ENCODE measurements at regions not wholly inside any gene's neighbourhood (a gene's known extent, or its start where the extent isn't known, plus 50 kb on each side); places are given as distances from the start of the nearest gene placed in this dataset.
A peak's percentile ranks its signal among the peaks of the same experiment; 100 is the strongest.

GRCh38 chr22:19597399-19597735 is 73.2 kb upstream of the CLDN5 start:
- Histone ChIP-seq H3K4me3 (replicated peaks in 1 of 3; ENCODE audit: insufficient read depth in 1 of 3, low read depth in 1 of 3, low read length in 3 of 3) (no peak overlapping the region), H3K27me3 (ENCODE audit: control insufficient read depth in 2 of 2, insufficient read depth in 2 of 2, low read length in 2 of 2) (no peaks in the 10 kb centered on the region), H3K36me3 (ENCODE audit: control insufficient read depth in 2 of 2, extremely low read depth in 1 of 2, insufficient read depth in 2 of 2, low read length in 2 of 2) (no peaks in the 10 kb centered on the region), H2AFZ (ENCODE audit: low read depth, low read length) (peak overlapping the region; percentile 39), H3K79me2 (ENCODE audit: control insufficient read depth, insufficient read depth, low read length) (no peaks in the 10 kb centered on the region), H3K4me2 (ENCODE audit: insufficient read depth, low read length) (no peak overlapping the region), H3K9me3 (replicated peaks; ENCODE audit: control insufficient read depth, insufficient read depth, low read length) (no peaks in the 10 kb centered on the region), H3K9ac (replicated peaks; ENCODE audit: extremely low read depth, insufficient read depth, low read length) (no peak overlapping the region), H3K4me1 (ENCODE audit: control insufficient read depth, extremely low read depth, insufficient read depth, low read length) (peaks cover 10% of the 10 kb centered on the region), H4K20me1 (replicated peaks; ENCODE audit: control insufficient read depth, extremely low read depth, insufficient read depth, low read length) (no peaks in the 10 kb centered on the region), H3K9me1 (replicated peaks; ENCODE audit: control insufficient read depth, extremely low read depth, insufficient read depth, low read length) (no peaks in the 10 kb centered on the region), H3K27ac (ENCODE audit: insufficient read depth, low read depth, low read length) (no peak overlapping the region)
- no TSS peak for BruUV-seq (replicated peaks)
- dilution Hi-C loops (cut with MboI; ENCODE audit: extremely low pct_ligation_motif_present, low sequenced_read_pairs) (no loop called here), intact Hi-C loops (cut with micrococcal nuclease) (no loop called here)
- ChIA-PET POLR2A (no interaction called here), CTCF (no interaction called here)
- TF ChIP-seq MAX (IDR thresholded peaks at IDR 0.05; ENCODE audit: insufficient read depth, insufficient read length) (no peak), MYC (IDR thresholded peaks at IDR 0.05; ENCODE audit: low read depth, low read length) (no peak), CTCF (IDR thresholded peaks at IDR 0.05; ENCODE audit: extremely low read depth in 1 of 2, insufficient read depth in 1 of 2, low read depth in 1 of 2, low read length in 2 of 2) (no peak)
- peak; percentile 88 for FAIRE-seq
- peak; percentile 30 for DNase-seq (ENCODE audit: low read depth, low spot score)

- Histone ChIP-seq H3K4me3 (replicated peaks in 1 of 3; ENCODE audit: insufficient read depth in 1 of 3, low read depth in 1 of 3, low read length in 3 of 3) (no peak overlapping the region), H3K36me3 (ENCODE audit: control insufficient read depth in 2 of 2, extremely low read depth in 1 of 2, insufficient read depth in 2 of 2, low read length in 2 of 2) (no peaks in the 10 kb centered on the region), H3K4me1 (ENCODE audit: control insufficient read depth, extremely low read depth, insufficient read depth, low read length) (peaks cover 10% of the 10 kb centered on the region), H3K4me2 (ENCODE audit: insufficient read depth, low read length) (no peak overlapping the region), H4K20me1 (replicated peaks; ENCODE audit: control insufficient read depth, extremely low read depth, insufficient read depth, low read length) (no peaks in the 10 kb centered on the region), H3K27ac (ENCODE audit: insufficient read depth, low read depth, low read length) (no peak overlapping the region), H3K79me2 (ENCODE audit: control insufficient read depth, insufficient read depth, low read length) (no peaks in the 10 kb centered on the region), H3K9me1 (replicated peaks; ENCODE audit: control insufficient read depth, extremely low read depth, insufficient read depth, low read length) (no peaks in the 10 kb centered on the region), H3K9me3 (replicated peaks; ENCODE audit: control insufficient read depth, insufficient read depth, low read length) (no peaks in the 10 kb centered on the region), H3K9ac (replicated peaks; ENCODE audit: extremely low read depth, insufficient read depth, low read length) (no peak overlapping the region), H2AFZ (ENCODE audit: low read depth, low read length) (peak overlapping the region; percentile 48), H3K27me3 (ENCODE audit: control insufficient read depth in 2 of 2, insufficient read depth in 2 of 2, low read length in 2 of 2) (no peaks in the 10 kb centered on the region)
- ChIA-PET POLR2A (no interaction called here), CTCF (interaction anchor here (1.0 kb wide), 1 partner anchor 9 kb away, joined by 3 read pairs; no protein-coding TSS in a partner anchor)
- no TSS peak for BruUV-seq (replicated peaks)
- dilution Hi-C loops (cut with MboI; ENCODE audit: extremely low pct_ligation_motif_present, low sequenced_read_pairs) = no loop called here
- DNase-seq (ENCODE audit: low read depth, low spot score) (no peak), FAIRE-seq (no peak)
- TF ChIP-seq FOS (IDR thresholded peaks at IDR 0.05; ENCODE audit: borderline replicate concordance, insufficient read depth, low read length) (no peak), CTCF (IDR thresholded peaks at IDR 0.05; ENCODE audit: extremely low read depth in 1 of 2, insufficient read depth in 1 of 2, low read depth in 1 of 2, low read length in 2 of 2) (no peak), POLR2A (IDR thresholded peaks at IDR 0.05; ENCODE audit: low read depth, low read length) (no peak), JUN (IDR thresholded peaks at IDR 0.05; ENCODE audit: borderline replicate concordance, insufficient read depth, insufficient read length, low read depth) (no peak), EZH2 (IDR thresholded peaks at IDR 0.05; ENCODE audit: borderline replicate concordance, low read depth, low read length, severe bottlenecking) (no peak), MYC (IDR thresholded peaks at IDR 0.05; ENCODE audit: low read depth, low read length) (no peak), GATA2 (IDR thresholded peaks at IDR 0.05; ENCODE audit: insufficient read depth, insufficient read length, low read depth, low read length) (no peak), MAX (IDR thresholded peaks at IDR 0.05; ENCODE audit: insufficient read depth, insufficient read length) (no peak), POLR2AphosphoS5 (IDR thresholded peaks at IDR 0.05; ENCODE audit: insufficient read depth, low read depth, low read length) (no peak)
- intact Hi-C loops (cut with micrococcal nuclease) = no loop called here
Measured at GRCh38 chr22:19598054-19598855, 74.0 kb upstream of the CLDN5 start.
